NCI-H2196 (cell line): ENCODE measurements at regions not wholly inside any gene's neighbourhood (a gene's known extent, or its start where the extent isn't known, plus 50 kb on each side); places are given as distances from the start of the nearest gene placed in this dataset.
A peak's percentile ranks its signal among the peaks of the same experiment; 100 is the strongest.
"Not testable (repeated sequence)": the region's sequence is repeated elsewhere in the genome, so short reads cannot be mapped to it uniquely, and the experiment has no call there.

Experiments used
- DNase-seq: peaks from one replicate; lab custom pipeline; 2025; ENCODE audit not compliant: unreplicated experiment; lab: John Stamatoyannopoulos, UW

GRCh38 chr6:145546265-145546664 lies 189.1 kb downstream of the EPM2A start:
- DNase-seq, result no peak

DNA sequence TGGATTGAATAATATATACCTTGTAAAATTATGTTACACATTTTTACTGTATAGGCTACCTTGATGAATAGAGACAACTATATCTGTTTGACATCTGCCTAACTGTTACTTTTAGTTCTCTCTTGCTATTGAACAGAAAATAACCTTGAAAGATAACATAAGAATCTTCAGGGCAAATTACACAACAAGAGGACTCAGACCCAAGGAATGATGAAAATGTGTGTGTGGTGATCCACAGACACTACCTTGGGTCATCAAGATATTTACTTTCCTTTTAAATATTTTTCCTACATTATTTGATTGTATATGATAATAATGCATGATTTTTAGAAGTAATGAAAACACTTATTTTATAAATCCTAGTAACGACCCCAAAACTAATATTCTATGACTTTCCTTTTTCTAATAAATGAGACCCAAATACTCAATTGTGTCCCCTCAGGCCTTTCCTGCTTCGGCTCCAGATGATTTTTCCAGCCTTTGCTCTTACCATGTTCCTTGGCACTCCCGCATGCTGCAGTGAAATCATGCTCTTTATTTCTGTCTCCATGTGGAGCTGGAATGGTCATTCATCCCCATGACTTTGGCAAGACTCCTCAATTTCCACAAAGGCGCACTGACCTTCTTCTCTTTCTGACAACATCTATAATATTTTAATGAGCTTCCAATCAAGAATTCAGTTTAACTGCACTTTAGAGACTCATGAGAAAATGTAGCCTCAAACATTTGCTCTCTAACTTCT lies 187.6 kb downstream of the EPM2A start:
- DNase-seq, result no peak

GRCh38 chr6:145548933-145549648 lies 186.2 kb downstream of the EPM2A start:
- no peak for DNase-seq

- DNase-seq, result no peak
Measured at GRCh38 chr6:145551164-145551563, 184.2 kb downstream of the EPM2A start.

DNA sequence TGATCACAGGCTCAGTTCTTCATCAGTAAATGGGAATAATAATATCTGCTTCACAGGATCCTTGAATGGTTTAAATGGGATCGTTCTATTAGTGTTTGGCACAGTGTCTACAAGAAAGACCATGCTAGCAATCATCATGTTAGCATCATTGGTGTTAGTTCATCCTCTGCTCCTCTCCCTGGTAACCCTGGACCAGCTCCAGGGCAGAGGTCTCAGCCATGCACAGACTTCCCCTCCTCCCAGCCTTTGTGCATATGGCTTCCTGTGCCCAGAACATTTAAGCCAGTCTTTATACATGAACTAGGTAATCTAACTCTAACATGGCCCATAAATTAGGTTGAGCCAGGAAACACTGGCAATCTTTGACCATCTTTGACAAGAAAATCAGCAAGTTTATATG lies 180.2 kb downstream of the EPM2A start:
- DNase-seq, result no peak

GRCh38 chr6:145557474-145557873 lies 177.8 kb downstream of the EPM2A start:
- DNase-seq, result no peak

GRCh38 chr6:145559836-145560235 lies 175.5 kb downstream of the EPM2A start:
- DNase-seq, result no peak

- no peak for DNase-seq
Measured at GRCh38 chr6:145561095-145562072, 173.9 kb downstream of the EPM2A start.

- DNase-seq, result peak; percentile 19
Measured at GRCh38 chr6:145562771-145563615, 172.3 kb downstream of the EPM2A start.

DNA sequence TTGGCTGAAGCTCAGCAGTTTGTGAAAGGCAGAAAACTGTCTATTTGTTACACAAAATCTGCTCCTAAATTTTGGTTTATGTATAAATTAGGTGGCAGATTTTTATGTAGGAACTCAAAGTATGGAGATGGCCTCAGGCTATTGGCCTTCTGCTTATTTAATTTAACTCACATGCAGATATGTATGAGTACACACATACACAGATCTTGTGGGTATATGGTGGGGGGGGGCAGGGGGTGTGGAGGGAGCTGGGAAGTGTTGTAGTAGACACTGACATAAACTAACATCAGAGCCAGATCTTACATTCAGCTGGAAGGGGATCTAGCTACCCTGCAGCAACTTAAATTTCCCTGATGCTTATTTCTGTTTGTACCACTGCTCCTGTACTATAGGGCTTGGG lies 170.8 kb downstream of the EPM2A start:
- no peak for DNase-seq

GRCh38 chr6:145567684-145568252 lies 167.6 kb downstream of the EPM2A start:
- no peak for DNase-seq

DNA sequence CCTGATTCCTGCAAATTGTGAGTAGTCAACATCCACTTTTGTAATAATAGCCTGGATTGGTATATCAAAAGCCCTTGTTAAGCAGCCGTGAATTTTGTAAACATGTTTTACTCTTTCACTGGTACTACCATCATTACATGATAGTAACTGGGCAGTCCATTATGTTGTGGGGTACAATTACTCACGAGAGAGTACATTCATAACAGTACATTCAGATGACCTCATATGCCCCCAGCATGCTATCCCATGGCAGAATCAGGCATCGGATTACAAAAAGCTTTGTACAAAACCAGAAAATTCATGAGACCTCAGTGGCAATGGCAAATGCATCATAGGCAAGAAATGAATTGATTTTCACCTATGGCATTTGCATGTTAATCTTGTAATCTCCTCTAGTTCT lies 166.2 kb downstream of the EPM2A start:
- DNase-seq, result no peak

GRCh38 chr6:145570336-145570735 lies 165.0 kb downstream of the EPM2A start:
- DNase-seq, result not testable (repeated sequence)

GRCh38 chr6:145574269-145574668 lies 161.1 kb downstream of the EPM2A start:
- not testable (repeated sequence) for DNase-seq
